ENCODE measurements at regions not wholly inside any gene's neighbourhood (a gene's known extent, or its start where the extent isn't known, plus 50 kb on each side); places are given as distances from the start of the nearest gene placed in this dataset.

DNA sequence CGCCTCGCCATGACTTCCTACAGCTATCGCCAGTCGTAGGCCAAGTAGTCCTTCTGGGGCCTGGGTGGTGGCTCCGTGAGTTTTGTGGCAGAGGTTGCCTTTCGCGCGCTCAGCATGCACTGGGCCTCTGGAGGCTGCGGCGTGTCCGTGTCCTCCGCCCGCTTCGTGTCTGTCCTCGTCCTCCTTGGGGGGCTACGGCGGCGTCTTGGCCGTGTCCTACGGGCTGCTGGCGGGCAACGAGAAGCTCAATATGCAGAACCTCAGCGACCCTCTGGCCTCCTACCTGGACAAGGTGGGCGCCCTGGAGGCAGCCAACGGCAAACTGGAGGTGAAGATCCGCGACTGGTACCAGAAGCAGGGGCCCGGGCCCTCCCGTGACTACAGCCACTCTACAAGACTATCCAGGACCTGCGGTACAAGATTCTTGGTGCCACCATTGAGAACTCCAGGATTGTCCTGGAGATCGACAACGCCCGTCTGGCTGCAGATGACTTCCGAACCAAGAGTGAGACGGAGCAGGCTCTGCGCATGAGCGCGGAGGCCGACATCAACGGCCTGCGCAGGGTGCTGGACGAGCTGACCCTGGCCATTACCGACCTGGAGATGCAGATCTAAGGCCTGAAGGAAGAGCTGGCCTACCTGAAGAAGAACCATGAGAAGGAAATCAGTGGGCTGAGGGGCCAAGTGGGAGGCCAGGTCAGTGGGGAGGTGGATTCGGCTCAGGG, 296.3 kb downstream of the OGFRL1 start:
- Histone ChIP-seq H2AFZ (ENCODE audit: control insufficient read depth, low read depth, low read length) (no peak overlapping the region), H3K4me1 (ENCODE audit: control insufficient read depth, insufficient read depth, low read length) (no peaks in the 10 kb centered on the region), H4K20me1 (ENCODE audit: control insufficient read depth, insufficient read depth) (no peaks in the 10 kb centered on the region), H3K9ac (ENCODE audit: control insufficient read depth, insufficient read depth, low read length) (no peak overlapping the region), H3K36me3 (ENCODE audit: control insufficient read depth in 2 of 2, insufficient read depth in 2 of 2, low read length in 1 of 2) (no peaks in the 10 kb centered on the region), H3K9me3 (replicated peaks; ENCODE audit: control insufficient read depth, insufficient read depth, low read length) (no peaks in the 10 kb centered on the region), H3K27me3 (replicated peaks in 1 of 2; ENCODE audit: control insufficient read depth in 2 of 2, insufficient read depth in 2 of 2, low read length in 1 of 2) (no peaks in the 10 kb centered on the region), H3K27ac (ENCODE audit: control insufficient read depth, insufficient read depth) (no peak overlapping the region), H3K4me3 (no peak overlapping the region), H3K4me2 (ENCODE audit: control insufficient read depth, insufficient read depth) (no peak overlapping the region), H3K79me2 (ENCODE audit: control insufficient read depth, insufficient read depth, low read length) (no peaks in the 10 kb centered on the region)
- RAD21 ChIA-PET (ENCODE audit: unreplicated experiment) = no interaction called here
- intact Hi-C loops (cut with micrococcal nuclease; ENCODE audit: unreplicated experiment) (no loop called here), in situ Hi-C loops (cut with MboI) (no loop called here)
- no peak for DNase-seq (ENCODE audit: low read depth, low spot score)
- CTCF ChIA-PET = no interaction called here
- POLR2A ChIA-PET = no interaction called here
- SMC1A ChIA-PET (ENCODE audit: uncharacterized antibody, unreplicated experiment) = no interaction called here
- no TSS peak for BruUV-seq (replicated peaks)
- no peak for ATAC-seq
- TF ChIP-seq TCF3 (IDR thresholded peaks at IDR 0.05; ENCODE audit: borderline replicate concordance, insufficient read depth, low read depth, low read length) = no peak
- 76% methylated on average over 41 of the region's 44 CpGs for WGBS (ENCODE audit: insufficient coverage, insufficient replicate concordance, low lambda C conversion rate, missing lambda C conversion rate)
- FAIRE-seq = no peak

DNA sequence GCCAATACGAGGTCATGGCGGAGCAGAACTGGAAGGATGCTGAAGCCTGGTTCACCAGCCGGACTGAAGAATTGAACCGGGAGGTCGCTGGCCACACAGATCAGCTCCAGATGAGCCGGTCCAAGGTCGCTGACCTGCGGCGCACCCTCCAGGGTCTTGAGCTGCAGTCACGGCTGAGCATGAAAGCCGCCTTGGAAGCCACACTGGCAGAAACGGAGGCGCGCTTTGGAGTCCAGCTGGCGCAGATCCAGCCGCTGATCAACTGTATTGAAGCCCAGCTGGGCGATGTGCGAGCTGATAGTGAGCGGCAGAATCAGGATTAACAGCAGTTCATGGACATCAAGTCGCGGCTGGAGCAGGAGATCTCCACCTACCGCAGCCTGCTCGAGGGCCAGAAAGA, 296.9 kb downstream of the OGFRL1 start:
- Histone ChIP-seq H3K27ac (ENCODE audit: control insufficient read depth, insufficient read depth) (no peak overlapping the region), H3K4me2 (ENCODE audit: control insufficient read depth, insufficient read depth) (no peak overlapping the region), H3K9me3 (replicated peaks; ENCODE audit: control insufficient read depth, insufficient read depth, low read length) (no peaks in the 10 kb centered on the region), H3K36me3 (ENCODE audit: control insufficient read depth in 2 of 2, insufficient read depth in 2 of 2, low read length in 1 of 2) (no peaks in the 10 kb centered on the region), H2AFZ (ENCODE audit: control insufficient read depth, low read depth, low read length) (no peak overlapping the region), H3K79me2 (ENCODE audit: control insufficient read depth, insufficient read depth, low read length) (no peaks in the 10 kb centered on the region), H3K9ac (ENCODE audit: control insufficient read depth, insufficient read depth, low read length) (no peak overlapping the region), H3K4me3 (no peak overlapping the region), H3K4me1 (ENCODE audit: control insufficient read depth, insufficient read depth, low read length) (no peaks in the 10 kb centered on the region), H4K20me1 (ENCODE audit: control insufficient read depth, insufficient read depth) (no peaks in the 10 kb centered on the region), H3K27me3 (replicated peaks in 1 of 2; ENCODE audit: control insufficient read depth in 2 of 2, insufficient read depth in 2 of 2, low read length in 1 of 2) (no peaks in the 10 kb centered on the region)
- WGBS (ENCODE audit: insufficient coverage, insufficient replicate concordance, low lambda C conversion rate, missing lambda C conversion rate) = 80% methylated on average over 23 of the region's 23 CpGs
- ChIA-PET RAD21 (ENCODE audit: unreplicated experiment) (no interaction called here), SMC1A (ENCODE audit: uncharacterized antibody, unreplicated experiment) (interaction anchor here (0.6 kb wide), 1 partner anchor 50 kb away, joined by 3 read pairs; no protein-coding TSS in a partner anchor), CTCF (no interaction called here), POLR2A (no interaction called here)
- no peak for ATAC-seq
- no peak for FAIRE-seq
- intact Hi-C loops (cut with micrococcal nuclease; ENCODE audit: unreplicated experiment) = no loop called here
- BruUV-seq (replicated peaks) = no TSS peak
- no peak for DNase-seq (ENCODE audit: low read depth, low spot score)
- in situ Hi-C loops (cut with MboI) = no loop called here
- TF ChIP-seq RB1 (IDR thresholded peaks at IDR 0.05; ENCODE audit: borderline replicate concordance) = no peak
- TF ChIP-seq IRF4 (IDR thresholded peaks at IDR 0.05; ENCODE audit: low read depth, low read length) = no peak
- TF ChIP-seq, protein P1, sequence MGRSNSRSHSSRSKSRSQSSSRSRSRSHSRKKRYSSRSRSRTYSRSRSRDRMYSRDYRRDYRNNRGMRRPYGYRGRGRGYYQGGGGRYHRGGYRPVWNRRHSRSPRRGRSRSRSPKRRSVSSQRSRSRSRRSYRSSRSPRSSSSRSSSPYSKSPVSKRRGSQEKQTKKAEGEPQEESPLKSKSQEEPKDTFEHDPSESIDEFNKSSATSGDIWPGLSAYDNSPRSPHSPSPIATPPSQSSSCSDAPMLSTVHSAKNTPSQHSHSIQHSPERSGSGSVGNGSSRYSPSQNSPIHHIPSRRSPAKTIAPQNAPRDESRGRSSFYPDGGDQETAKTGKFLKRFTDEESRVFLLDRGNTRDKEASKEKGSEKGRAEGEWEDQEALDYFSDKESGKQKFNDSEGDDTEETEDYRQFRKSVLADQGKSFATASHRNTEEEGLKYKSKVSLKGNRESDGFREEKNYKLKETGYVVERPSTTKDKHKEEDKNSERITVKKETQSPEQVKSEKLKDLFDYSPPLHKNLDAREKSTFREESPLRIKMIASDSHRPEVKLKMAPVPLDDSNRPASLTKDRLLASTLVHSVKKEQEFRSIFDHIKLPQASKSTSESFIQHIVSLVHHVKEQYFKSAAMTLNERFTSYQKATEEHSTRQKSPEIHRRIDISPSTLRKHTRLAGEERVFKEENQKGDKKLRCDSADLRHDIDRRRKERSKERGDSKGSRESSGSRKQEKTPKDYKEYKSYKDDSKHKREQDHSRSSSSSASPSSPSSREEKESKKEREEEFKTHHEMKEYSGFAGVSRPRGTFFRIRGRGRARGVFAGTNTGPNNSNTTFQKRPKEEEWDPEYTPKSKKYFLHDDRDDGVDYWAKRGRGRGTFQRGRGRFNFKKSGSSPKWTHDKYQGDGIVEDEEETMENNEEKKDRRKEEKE (IDR thresholded peaks at IDR 0.05) = no peak
- TF ChIP-seq, protein P2, sequence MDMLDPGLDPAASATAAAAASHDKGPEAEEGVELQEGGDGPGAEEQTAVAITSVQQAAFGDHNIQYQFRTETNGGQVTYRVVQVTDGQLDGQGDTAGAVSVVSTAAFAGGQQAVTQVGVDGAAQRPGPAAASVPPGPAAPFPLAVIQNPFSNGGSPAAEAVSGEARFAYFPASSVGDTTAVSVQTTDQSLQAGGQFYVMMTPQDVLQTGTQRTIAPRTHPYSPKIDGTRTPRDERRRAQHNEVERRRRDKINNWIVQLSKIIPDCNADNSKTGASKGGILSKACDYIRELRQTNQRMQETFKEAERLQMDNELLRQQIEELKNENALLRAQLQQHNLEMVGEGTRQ (IDR thresholded peaks at IDR 0.05; ENCODE audit: borderline replicate concordance, low read depth, low read length) = no peak
- no peak for TF ChIP-seq ATF7 (IDR thresholded peaks at IDR 0.05; ENCODE audit: low read depth)
- TF ChIP-seq, protein P3, sequence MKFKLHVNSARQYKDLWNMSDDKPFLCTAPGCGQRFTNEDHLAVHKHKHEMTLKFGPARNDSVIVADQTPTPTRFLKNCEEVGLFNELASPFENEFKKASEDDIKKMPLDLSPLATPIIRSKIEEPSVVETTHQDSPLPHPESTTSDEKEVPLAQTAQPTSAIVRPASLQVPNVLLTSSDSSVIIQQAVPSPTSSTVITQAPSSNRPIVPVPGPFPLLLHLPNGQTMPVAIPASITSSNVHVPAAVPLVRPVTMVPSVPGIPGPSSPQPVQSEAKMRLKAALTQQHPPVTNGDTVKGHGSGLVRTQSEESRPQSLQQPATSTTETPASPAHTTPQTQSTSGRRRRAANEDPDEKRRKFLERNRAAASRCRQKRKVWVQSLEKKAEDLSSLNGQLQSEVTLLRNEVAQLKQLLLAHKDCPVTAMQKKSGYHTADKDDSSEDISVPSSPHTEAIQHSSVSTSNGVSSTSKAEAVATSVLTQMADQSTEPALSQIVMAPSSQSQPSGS (IDR thresholded peaks at IDR 0.05; ENCODE audit: low read length) = no peak
- TF ChIP-seq NR2C2 (IDR thresholded peaks at IDR 0.05; ENCODE audit: borderline replicate concordance, control insufficient read depth, insufficient read length, low read depth) = no peak
- TF ChIP-seq BHLHE40 (IDR thresholded peaks at IDR 0.05; ENCODE audit: borderline replicate concordance in 1 of 2, low read depth in 2 of 2, low read length in 1 of 2) = no peak
- TF ChIP-seq POLR2AphosphoS5 (IDR thresholded peaks at IDR 0.05; ENCODE audit: low read length) = no peak
- TF ChIP-seq STAT3 (IDR thresholded peaks at IDR 0.05; ENCODE audit: low read depth, low read length) = no peak
- TF ChIP-seq SREBF1 (IDR thresholded peaks at IDR 0.05; ENCODE audit: low read length) = no peak
- no peak for TF ChIP-seq NRF1 (conservative IDR thresholded peaks at IDR 0.05; ENCODE audit: low read depth, low read length)
